ENCODE measurements at regions not wholly inside any gene's neighbourhood (a gene's known extent, or its start where the extent isn't known, plus 50 kb on each side); places are given as distances from the start of the nearest gene placed in this dataset.

DNA sequence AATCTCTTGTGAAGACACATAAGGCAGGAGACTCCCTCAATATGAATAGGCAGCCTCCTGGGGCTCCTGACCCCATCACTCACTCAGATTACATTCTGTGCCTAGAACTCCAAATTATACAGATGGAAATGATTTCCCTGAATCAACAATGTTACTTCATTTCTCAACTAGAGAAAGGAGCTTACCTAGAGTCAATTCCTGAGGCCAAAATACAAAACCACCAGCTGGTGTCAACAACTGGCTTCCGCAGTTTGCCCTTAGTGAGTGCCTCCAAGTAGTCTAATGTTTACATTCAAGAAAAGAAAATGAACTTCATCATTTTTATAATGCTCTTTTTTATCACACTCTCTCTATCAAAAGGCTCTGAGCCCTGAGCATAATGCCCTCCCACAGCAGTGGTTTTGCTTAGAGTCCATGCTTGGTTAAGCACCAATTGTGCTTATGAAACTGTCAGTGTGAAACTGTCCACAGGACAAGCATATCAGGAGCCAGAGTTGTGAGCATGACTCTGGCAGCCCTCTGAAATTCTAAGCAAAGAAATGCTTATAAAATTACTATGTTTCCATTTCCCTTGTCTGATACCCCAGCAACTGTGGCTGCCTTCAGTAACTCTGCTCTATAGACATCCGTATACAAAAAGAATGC, 305.7 kb upstream of the PKDCC start:
- DNase-seq = no peak

DNA sequence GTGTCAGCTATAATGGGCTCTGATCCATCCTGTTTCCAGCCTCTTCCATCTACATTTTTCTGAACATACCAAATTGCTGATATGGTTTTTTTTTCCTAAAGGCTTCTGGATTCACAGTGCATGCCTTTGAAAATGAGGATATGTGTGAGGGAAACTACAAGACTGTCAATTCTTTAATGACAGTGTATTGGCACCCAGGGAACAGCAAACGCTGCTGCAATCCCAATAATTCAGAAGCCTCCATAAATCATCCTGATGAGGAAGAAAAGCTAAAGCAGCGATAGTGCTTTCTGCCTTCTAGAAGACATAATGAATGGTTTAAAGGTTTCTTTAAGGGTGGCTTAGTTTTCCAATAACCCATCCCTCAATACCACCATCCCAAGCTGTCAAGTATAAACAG, 304.5 kb upstream of the PKDCC start:
- DNase-seq = no peak

DNA sequence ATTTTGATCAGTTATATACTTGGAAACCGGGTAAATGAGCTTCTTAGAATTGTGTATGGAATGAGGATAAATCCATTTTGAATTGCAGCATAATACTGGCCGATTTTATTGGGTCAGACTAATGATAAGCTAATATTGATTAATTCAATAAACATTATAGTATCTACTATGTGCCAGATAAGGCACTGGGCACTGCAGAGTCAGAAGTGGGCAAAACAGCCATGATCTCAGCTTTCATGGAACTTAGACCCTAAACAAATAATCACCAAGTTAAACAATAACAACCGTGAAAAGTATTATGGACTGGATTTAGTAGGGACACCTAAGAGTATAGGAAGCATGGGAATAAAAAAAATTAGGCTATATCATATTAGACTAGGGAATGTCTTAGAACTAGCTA, 297.0 kb upstream of the PKDCC start:
- no peak for DNase-seq

DNA sequence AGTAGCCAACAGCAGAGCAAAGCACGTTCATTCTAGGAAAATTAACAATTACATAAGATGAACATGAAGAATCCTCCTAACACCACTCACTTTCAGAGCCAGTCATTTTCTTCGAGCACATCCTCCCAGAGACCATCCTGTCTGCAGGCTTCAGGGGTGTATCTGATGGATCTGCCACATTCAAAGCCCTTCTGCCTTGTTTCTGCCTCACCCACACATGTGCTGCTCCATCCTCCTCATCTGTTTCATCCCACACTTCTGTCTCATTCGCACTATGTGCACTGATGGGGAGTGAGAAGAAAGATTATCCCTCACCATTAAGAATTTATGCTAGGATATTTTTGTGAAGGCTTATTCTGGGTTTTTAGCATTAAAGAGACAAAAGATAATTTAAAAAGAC, 287.9 kb upstream of the PKDCC start:
- no peak for DNase-seq

DNA sequence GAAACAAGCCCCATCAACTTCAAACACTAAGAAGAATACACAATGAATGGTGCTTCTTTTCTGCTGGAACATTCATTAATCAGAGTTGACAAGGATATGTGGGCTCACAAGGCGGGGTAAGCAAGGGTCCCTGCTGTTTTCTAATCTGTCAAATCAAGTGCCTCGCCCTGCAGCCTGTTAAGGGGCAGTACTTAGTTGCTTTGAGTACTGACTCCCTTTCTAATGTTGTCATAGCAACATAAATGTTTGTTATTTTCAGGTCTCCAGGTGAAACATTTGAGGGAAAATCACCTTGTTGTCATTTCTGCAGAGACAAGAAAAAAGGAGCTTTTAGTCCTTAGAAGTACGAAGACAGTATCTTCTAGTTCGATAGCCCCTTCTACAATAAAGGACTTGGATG, 284.7 kb upstream of the PKDCC start:
- no peak for DNase-seq

DNA sequence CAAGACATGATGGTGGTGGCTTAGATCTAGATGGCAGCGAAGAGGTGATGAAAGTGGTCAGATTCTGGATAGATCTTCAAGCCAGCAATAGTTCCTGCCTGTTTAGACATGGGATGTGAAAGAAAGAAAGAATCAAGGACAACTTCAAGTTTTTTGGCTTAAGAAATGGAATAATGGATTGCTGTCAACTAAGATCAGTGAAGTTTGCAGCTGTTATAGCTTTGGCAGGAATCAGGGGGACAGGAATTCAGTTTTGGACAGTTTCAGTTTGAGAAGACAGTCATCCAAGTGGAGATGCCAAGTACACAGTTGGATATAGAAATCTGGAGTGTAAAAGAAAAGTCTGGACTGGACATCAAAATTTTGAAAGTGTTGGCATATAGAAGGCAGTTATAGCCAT, 283.7 kb upstream of the PKDCC start:
- DNase-seq = no peak

DNA sequence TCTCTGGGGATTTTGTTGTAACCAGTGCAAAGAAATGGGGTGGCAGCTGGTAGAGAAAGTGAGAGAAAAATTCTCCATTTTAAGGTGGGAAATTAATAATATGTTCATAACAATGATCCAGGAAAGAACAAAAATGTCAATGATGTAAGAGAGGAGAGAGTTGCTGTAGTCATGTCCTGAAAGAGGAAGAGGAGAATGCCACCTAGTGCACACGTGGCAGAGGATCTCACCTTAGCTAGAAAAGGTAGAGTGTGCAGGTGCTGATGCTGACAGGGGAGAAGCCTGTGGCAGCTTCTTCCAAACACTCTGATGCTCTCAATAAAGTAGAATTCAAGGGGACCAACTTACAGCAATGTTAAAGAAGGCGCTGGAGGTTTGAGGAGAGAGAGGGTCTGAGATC, 282.9 kb upstream of the PKDCC start:
- DNase-seq = peak; percentile 13

DNA sequence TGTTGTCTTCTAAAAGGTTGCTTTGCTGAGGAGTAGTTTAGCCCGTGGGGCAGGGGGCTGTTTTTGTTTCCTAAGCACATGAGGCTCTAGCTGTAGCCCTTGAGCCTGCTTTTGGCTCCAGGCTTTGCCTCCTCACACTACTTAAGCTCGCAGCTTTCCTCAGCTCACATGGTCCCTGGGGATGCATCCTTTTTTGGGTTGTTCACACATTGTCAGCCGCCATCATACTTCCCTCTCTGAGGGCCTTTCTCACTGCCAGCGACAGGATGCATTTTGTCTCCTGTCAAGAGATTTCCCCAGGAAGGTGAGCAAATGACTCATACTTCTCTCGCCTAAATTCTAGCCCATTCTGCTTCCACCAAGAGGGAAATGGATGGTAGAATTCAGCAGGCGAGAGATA, 279.5 kb upstream of the PKDCC start:
- peak; percentile 4 for DNase-seq

DNA sequence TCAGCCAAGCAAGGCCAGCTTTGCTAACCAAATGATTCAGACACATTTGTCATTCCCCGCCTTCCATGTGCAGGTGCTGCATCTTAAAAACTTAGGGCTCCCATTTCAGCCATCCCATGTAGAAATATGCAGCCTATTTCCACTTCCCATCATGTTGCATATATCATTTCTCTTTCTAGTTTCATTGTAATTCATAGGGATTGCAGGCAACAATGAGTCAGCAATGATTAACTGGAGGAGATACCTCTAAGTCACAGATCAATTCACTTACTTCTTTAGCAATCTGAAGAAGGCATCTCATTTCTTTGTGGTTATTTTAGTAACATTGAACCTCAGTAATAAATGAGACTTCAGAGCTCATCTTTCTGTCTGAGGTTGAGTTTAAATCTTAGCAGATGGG, 276.1 kb upstream of the PKDCC start:
- DNase-seq = no peak

DNA sequence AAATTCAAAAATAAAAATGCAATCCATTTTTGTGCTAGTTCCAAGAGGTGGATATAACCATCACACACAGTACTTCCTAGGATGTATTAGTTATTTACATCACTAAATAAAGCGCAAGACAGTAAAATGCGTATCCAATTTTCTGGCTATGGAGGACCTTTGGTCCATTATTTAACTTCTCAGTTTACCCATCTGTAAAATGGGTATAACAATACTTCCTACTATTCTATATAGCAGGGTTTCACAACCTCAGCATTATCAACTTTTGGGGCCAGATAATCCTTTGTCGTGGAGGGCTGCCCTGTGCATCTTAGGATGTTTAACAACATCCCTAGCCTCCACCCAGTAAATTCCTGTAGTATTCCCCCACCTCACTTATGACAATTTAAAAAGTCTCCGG, 275.1 kb upstream of the PKDCC start:
- no peak for DNase-seq

DNA sequence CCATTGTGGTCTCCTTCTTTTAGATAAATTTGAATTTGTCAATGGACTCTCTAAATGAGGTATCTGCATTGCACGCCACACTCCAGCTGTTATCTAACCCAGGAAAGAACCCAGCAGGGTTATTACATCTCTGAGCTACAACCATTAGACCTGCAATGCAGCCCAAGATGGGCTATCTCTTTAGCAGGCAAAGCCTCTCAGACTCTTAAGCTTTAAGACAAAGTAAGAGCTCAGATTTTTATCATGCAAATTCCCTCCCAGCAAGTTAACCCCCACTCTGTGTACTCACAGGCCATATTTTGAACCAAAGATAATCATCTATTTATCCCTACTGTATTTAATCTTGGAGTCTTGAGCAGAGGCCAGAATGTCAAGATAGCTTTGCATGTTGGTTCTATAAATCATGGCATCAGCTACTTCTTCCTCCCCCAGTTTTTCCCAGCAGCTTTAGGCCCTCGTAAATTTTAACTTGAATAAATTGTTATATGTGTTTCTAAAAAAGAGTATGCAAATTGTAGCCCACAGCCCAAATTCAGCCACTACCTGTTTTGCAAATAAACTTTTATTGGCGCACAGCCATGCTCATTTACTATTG, 273.7 kb upstream of the PKDCC start:
- DNase-seq = no peak

DNA sequence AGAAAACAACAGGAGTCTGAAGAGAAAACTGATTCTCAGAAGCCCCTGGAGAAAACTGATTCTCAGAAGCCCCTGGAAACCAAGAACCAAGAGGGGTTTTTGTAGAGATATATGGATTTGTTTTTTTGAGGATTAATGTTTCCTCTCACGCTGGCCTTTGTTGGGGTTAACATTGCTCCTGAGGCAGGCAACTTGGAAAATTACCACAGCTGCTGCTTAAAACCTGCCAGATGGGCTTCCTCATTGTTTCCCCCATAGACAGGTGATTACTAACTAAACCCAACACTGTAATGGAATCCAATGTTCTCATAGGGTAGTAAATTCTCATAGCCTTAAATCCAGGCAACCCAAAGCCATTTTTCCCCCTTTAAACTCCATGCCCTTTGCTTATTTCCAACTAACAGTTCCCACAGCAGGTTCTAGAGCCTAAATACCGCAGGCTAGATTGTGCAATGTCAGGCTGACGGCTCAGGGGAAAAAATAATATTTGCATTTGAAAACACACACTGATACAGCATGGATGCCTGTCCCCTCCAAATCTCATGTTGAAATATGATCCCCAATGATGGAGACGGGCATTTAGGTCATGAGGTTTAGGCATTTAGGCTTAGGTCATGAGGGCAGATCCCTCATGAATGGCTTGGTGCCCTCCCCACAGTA, 272.3 kb upstream of the PKDCC start:
- DNase-seq = no peak

DNA sequence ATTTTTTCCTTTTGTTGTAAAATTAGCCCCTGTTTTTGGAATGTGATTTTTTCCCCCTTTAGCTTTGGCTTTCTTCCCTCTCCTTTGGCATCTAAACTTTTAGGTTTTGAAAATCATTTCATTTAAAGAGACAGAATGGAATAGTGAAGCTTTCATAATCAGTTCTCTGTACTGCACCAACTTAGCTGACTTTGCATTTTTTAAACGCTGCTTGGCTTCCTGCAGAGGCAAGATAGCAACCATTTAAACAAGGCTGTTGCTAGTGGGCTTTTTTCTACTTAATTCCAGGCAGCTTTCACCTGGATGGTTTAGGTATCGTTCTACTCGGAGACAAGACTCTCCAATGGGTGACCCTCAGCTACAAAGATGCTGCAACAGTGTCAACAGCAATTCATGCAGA, 267.9 kb upstream of the PKDCC start:
- DNase-seq = no peak

DNA sequence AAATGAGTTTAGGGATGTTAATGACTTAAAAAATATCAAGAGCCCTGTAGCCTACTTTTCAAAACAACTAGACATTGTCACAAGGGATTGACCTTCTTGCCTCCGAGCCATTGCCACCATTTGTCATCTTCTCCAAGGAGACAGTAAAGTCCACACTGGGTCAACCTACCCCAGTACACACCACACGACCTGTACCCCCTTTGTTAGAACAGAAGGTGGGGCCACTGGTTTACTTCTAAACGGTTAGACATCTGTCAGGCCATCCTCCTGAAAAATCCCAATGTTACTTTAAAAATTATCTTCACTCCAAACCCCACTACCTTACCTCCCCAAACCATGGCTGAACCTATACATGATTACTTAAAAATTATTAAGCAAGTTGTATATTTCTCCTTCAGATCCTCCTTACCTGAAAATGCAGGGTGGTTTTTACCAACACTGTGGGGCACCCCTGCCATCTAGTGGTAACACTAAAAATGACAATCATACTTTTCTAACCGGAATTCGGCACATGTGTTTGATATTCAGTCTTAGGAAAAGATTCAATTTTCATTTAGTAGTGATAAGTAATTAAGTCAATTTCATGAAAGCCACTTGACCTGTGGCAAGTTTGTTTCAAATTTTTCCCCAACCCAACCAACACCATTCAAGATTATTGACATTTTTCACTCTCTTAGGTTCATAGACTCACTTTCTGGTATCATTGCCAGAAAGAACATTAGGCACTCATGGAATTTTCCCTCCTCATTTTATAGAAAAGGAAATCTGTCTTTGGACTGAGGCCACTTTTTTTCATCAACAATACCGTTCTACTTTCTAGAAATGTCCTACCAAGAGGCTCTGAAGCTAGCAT, 265.3 kb upstream of the PKDCC start:
- DNase-seq = peak; percentile 40

DNA sequence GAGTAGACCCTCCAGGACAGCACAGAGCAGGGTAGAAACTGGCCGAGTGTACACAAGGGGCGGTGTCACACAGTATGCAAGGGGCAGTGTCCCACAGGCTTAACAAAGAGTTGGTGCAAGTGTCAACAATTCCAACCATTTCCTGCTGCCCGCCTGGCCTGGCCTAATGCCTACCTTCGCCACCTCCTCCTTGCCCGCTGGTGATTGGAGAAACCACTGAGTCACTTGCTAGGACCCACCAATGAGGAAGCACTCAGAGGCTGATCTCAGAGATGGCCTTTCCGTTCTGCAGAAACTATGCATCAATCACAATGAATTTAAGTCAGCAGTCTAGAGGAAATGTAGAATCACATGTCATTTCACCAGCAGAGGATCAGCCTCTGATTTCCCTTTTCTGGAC, 263.3 kb upstream of the PKDCC start:
- DNase-seq = no peak

DNA sequence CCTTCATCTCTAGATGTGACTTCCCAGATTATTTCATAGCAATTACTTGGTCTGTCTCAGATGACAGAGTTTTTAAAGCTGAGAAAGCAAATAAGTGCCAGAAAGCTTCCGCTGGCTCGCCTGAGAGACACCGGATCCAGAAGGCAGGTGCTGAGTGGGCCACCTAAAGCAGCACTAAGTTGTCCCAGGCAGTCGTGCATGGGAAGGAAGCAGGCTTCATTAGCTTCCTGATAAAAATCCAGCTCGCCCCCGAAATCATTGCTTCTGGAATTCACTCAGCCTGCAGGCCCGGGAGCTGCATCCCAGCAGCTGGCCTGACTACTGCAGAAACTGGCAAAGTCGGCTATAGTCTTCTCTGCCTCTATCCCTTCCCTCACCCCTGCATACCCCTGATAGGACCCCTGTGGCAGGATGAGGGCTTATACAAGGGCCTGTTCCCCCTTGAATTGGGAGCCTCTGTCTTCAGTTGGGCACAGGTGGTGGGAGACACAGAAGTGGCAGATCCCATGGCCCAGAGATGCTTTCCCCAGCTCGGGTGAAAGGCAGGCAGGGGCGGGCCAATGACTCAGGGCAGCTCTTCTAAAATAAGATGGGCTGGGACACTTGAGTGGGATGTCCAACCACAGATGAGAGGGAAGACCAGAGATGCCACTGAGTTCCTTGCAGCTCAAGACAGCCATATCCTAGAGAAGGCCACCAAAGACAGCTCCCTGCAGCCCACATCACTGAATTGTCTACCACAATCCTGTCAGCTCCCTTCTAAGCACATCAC, 262.4 kb upstream of the PKDCC start:
- DNase-seq = no peak

DNA sequence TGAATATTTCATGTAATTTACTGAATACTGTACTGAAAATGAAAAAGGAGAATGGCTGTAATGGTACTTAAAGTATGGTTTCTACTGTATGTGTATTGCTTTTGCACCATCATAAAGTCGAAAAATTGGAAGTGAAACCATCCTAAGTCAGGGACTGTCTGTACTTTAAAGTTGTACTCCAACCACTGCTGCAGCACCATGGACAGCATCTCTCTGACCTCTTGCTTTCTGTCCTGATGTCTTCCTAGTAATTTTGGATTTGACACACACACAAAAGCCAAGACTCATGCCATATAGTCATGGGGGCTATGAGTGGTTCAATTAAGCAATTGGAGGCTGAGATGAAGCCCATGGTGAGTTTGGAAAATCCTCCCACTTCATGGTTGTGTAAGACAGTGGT, 256.3 kb upstream of the PKDCC start:
- DNase-seq = no peak

DNA sequence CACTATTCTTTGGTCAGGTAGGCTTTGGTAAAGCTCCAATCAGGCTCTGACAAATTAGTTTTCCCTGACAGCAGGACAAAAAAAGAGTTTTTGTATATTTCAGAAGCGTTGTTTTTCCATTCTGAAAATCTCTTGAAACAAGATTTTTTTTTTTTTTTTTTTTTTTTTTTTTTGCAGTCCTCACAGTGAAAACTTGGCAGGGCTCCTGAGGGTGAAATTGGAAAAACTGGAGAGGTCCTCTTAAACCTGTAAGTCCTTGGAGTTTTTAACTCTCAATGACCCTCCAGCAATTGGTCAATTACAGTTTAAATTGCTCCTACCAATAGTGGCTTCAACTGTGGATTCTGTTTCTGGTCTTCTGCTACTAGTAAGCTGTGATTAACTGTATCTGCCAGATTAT, 244.5 kb upstream of the PKDCC start:
- no peak for DNase-seq

DNA sequence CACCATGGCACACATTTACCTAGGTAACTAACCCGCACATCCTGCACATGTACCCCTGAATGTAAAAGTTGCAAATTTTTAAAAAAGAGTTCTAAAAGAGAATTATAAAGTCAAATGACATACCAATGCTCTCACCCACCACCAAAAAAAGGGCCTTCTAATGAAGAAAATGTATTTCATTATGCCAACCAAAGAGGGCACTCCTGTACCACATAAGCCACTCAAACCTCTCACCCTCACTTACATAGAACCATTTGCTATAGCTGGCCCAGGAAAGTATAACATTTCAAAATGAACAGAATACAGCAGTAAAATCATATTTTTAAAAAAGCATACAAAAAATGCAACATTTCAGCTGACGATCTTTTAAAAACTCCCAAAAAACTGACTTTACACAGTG, 241.5 kb upstream of the PKDCC start:
- DNase-seq = no peak

DNA sequence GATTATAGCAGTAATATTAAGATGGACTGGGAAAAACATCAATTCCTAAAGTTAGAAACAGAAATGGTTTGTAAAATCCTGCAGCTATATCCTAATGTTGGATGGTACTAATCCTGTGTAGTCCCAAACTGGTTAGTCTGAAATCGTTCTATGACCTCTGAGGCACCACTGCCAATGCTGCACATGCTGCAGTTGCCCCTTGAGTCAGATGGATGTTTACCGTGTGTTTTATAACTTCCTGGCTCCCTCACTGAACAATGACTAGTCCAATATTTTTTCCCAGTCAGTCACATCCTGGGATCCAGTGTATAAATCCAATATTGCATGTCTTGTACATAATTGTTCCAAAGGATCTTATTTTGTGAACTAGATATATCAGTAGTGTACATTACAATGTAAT, 226.7 kb upstream of the PKDCC start:
- DNase-seq = no peak

DNA sequence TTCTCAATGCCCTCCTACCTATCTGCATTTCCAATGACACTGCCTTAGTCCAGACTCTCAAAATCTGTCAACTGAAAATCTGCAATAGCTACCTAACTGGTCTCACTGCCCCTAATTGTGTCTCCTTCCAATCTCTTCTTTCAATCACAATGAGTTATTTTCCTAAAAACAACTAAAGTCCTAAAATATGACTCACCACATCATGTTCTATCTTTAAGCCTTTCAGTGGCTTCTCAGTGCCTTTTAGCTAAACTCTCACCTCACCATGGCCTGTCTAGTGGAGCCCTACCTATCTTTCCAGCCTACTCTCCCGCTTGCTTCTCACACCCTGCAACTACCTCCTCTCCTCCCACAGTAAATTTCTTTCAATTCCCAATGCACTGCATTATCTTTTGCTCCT, 220.9 kb upstream of the PKDCC start:
- DNase-seq = no peak

DNA sequence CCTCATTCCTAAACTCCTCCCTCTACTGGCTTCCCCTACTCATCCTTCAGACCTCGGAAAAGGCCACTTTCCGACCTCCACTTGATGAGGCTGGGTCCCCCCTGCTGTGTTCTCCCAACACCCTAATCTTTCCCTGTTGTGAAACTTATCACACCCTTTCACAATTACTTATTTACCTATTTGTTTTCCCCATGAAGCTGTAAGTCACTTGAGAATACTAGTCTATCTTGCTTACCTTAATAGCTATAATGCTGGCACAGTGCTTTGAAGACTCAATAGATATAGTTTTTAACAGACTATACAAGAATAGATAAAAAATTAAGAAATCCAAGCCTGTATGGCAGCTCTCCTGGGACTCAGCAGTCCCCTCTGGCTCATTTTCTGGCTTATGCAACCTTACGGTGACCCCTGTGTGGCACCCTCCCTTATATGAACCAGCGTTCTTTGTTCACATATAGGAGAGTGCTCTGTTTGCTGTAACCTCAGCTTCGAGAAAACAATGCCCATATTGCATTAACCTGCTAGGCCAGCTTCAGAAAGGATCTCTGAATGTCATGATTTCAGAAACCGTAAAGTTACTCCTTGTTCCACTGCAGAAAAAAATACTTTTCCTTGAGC, 220.4 kb upstream of the PKDCC start:
- DNase-seq = no peak

Data from NCI-H1436 (cell line).